ENCODE measurements at regions not wholly inside any gene's neighbourhood (a gene's known extent, or its start where the extent isn't known, plus 50 kb on each side); places are given as distances from the start of the nearest gene placed in this dataset.
"Not testable (repeated sequence)": the region's sequence is repeated elsewhere in the genome, so short reads cannot be mapped to it uniquely, and the experiment has no call there.

- DNase-seq = no peak
Measured at GRCh38 chr14:53386362-53386761, 233.2 kb upstream of the DDHD1 start.

GRCh38 chr14:53384536-53384935, 231.4 kb upstream of the DDHD1 start:
- DNase-seq = no peak

- DNase-seq = no peak
Measured at GRCh38 chr14:53384073-53384472, 230.9 kb upstream of the DDHD1 start.

GRCh38 chr14:53381895-53382294, 228.8 kb upstream of the DDHD1 start:
- no peak for DNase-seq

- no peak for DNase-seq
Measured at GRCh38 chr14:53380867-53381225, 227.7 kb upstream of the DDHD1 start.

GRCh38 chr14:53380052-53380866, 227.1 kb upstream of the DDHD1 start:
- no peak for DNase-seq

- no peak for DNase-seq
Measured at GRCh38 chr14:53378142-53378541, 225.0 kb upstream of the DDHD1 start.

GRCh38 chr14:53376064-53376463, 222.9 kb upstream of the DDHD1 start:
- DNase-seq = no peak

- no peak for DNase-seq
Measured at GRCh38 chr14:53375599-53375998, 222.5 kb upstream of the DDHD1 start.

GRCh38 chr14:53368711-53369201, 215.6 kb upstream of the DDHD1 start:
- no peak for DNase-seq

GRCh38 chr14:53368066-53368465, 214.9 kb upstream of the DDHD1 start:
- no peak for DNase-seq

- no peak for DNase-seq
Measured at GRCh38 chr14:53367644-53368026, 214.5 kb upstream of the DDHD1 start.

GRCh38 chr14:53365486-53366130, 212.5 kb upstream of the DDHD1 start:
- no peak for DNase-seq

GRCh38 chr14:53362916-53363315, 209.8 kb upstream of the DDHD1 start:
- not testable (repeated sequence) for DNase-seq

- DNase-seq = no peak
Measured at GRCh38 chr14:53360829-53361228, 207.7 kb upstream of the DDHD1 start.

- no peak for DNase-seq
Measured at GRCh38 chr14:53358166-53358565, 205.0 kb upstream of the DDHD1 start.

GRCh38 chr14:53356361-53357150, 203.4 kb upstream of the DDHD1 start:
- no peak for DNase-seq

GRCh38 chr14:53355581-53356112, 202.5 kb upstream of the DDHD1 start:
- DNase-seq = no peak

GRCh38 chr14:53354336-53354735, 201.2 kb upstream of the DDHD1 start:
- no peak for DNase-seq

- DNase-seq = no peak
Measured at GRCh38 chr14:53350866-53351265, 197.7 kb upstream of the DDHD1 start.

- no peak for DNase-seq
Measured at GRCh38 chr14:53350429-53350828, 197.3 kb upstream of the DDHD1 start.

- no peak for DNase-seq
Measured at GRCh38 chr14:53346988-53347387, 193.9 kb upstream of the DDHD1 start.

GRCh38 chr14:53341324-53341723, 188.2 kb upstream of the DDHD1 start:
- no peak for DNase-seq

All from T1000 (cell line).